ENCODE measurements at regions not wholly inside any gene's neighbourhood (a gene's known extent, or its start where the extent isn't known, plus 50 kb on each side); places are given as distances from the start of the nearest gene placed in this dataset.
A peak's percentile ranks its signal among the peaks of the same experiment; 100 is the strongest.

DNA sequence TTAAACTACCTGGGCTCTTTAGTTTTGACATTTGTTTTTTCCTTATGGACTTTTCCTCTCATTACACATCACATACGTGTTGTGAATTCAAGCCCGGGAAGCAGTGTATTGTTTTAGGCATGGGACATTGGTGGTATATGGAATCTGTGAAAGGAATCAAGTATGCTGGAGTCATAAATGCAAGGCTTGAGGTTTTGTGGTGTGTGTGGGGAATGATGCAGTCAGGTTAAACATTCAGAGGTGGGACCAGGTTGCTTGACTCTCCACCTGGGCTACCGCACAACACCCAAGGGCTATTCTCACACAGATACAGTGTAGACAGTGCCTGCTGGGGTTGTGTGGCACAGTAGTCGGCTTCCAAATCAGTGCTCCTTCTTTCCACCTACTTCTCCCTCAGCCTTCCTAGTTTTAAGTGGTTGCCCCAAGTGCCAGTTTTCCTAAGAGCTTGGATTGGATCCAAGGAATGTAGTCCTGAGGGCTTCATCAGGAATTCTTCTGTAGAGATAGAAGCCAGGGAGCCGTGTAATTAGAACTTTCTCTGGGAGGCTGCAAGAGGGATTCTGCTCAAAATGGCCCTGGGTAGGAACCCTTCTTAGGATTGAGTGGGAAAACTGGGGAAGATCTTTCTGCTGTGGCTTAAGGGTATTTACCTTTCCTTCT, 243.7 kb downstream of the C12orf75 start:
- TF ChIP-seq EP300 (IDR thresholded peaks at IDR 0.05): no peak
- no peak for TF ChIP-seq POLR2AphosphoS5 (IDR thresholded peaks at IDR 0.05)
- TF ChIP-seq, protein P1, sequence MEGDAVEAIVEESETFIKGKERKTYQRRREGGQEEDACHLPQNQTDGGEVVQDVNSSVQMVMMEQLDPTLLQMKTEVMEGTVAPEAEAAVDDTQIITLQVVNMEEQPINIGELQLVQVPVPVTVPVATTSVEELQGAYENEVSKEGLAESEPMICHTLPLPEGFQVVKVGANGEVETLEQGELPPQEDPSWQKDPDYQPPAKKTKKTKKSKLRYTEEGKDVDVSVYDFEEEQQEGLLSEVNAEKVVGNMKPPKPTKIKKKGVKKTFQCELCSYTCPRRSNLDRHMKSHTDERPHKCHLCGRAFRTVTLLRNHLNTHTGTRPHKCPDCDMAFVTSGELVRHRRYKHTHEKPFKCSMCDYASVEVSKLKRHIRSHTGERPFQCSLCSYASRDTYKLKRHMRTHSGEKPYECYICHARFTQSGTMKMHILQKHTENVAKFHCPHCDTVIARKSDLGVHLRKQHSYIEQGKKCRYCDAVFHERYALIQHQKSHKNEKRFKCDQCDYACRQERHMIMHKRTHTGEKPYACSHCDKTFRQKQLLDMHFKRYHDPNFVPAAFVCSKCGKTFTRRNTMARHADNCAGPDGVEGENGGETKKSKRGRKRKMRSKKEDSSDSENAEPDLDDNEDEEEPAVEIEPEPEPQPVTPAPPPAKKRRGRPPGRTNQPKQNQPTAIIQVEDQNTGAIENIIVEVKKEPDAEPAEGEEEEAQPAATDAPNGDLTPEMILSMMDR (IDR thresholded peaks at IDR 0.05): no peak
- no peak for TF ChIP-seq POLR2A (IDR thresholded peaks at IDR 0.05; ENCODE audit: low read depth)
- 87% methylated on average over 5 of the region's 5 CpGs for WGBS
- no peak for DNase-seq (ENCODE audit: extremely low spot score)
- H3K4me1 ChIP-seq: no peaks in the 10 kb centered on the region
- H3K27ac ChIP-seq (replicated peaks in 1 of 4): no peak overlapping the region
- H3K4me3 ChIP-seq: no peak overlapping the region
- no peaks in the 10 kb centered on the region for H3K36me3 ChIP-seq
- intact Hi-C loops (cut with DNase I): no loop called here
- H3K9me3 ChIP-seq: no peaks in the 10 kb centered on the region
- no peaks in the 10 kb centered on the region for H3K27me3 ChIP-seq

DNA sequence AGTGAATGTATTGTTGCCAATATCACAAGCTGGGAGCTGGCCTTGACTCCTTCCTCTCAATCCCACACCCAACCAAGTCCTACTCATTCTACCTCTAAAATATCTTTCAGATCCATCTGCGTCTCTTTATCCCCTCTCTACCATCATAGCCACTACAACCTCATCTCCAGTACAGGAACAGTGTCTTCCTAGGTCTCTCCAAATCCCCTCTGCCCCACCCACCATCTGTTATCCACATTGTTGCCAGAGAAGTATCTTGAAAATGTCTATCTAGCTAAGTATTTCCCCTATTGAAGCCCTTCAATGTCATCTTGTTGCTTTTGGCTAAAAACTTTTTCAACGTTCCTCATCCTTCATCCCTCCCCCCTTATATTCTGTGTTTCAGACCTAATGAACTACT, 244.7 kb downstream of the C12orf75 start:
- no peaks in the 10 kb centered on the region for H3K9me3 ChIP-seq
- H3K4me1 ChIP-seq: no peaks in the 10 kb centered on the region
- TF ChIP-seq POLR2AphosphoS5 (IDR thresholded peaks at IDR 0.05): no peak
- no peak for TF ChIP-seq POLR2A (IDR thresholded peaks at IDR 0.05; ENCODE audit: low read depth)
- TF ChIP-seq, protein P1 (IDR thresholded peaks at IDR 0.05): no peak
- TF ChIP-seq EP300 (IDR thresholded peaks at IDR 0.05): no peak
- WGBS: 88% methylated on average over 2 of the region's 2 CpGs
- H3K4me3 ChIP-seq: no peak overlapping the region
- no peak for DNase-seq (ENCODE audit: extremely low spot score)
- H3K27me3 ChIP-seq: no peaks in the 10 kb centered on the region
- H3K36me3 ChIP-seq: no peaks in the 10 kb centered on the region
- no peak overlapping the region for H3K27ac ChIP-seq (replicated peaks in 1 of 4)
- intact Hi-C loops (cut with DNase I): no loop called here

DNA sequence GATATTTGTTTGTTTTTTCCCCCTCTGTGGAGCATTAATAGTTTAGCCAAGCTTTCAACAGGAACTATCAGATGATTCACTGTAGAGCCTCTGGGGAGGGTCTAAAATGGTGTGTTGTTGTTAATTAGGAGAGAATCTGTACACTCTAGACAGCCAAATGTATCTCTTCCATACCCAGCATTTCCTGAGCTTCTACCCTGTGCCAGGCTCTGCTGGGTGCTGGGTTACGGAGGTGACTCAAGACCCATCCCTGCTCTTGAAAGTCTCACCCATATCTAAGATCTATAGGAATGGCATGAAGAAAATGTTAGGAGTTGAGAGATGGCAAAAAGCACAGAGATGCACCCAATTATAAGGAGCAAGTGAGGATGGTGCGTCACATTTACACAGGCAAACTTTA, 245.8 kb downstream of the C12orf75 start:
- intact Hi-C loops (cut with DNase I): no loop called here
- Histone ChIP-seq H3K27me3 (no peaks in the 10 kb centered on the region), H3K27ac (replicated peaks in 1 of 4) (no peak overlapping the region), H3K4me3 (no peak overlapping the region), H3K4me1 (no peaks in the 10 kb centered on the region), H3K9me3 (no peaks in the 10 kb centered on the region), H3K36me3 (no peaks in the 10 kb centered on the region)
- WGBS: 100% methylated on average over 2 of the region's 2 CpGs
- TF ChIP-seq, protein P1 (IDR thresholded peaks at IDR 0.05): no peak
- TF ChIP-seq POLR2AphosphoS5 (IDR thresholded peaks at IDR 0.05): no peak
- TF ChIP-seq POLR2A (IDR thresholded peaks at IDR 0.05; ENCODE audit: low read depth): no peak
- TF ChIP-seq EP300 (IDR thresholded peaks at IDR 0.05): no peak
- DNase-seq (ENCODE audit: extremely low spot score): no peak

DNA sequence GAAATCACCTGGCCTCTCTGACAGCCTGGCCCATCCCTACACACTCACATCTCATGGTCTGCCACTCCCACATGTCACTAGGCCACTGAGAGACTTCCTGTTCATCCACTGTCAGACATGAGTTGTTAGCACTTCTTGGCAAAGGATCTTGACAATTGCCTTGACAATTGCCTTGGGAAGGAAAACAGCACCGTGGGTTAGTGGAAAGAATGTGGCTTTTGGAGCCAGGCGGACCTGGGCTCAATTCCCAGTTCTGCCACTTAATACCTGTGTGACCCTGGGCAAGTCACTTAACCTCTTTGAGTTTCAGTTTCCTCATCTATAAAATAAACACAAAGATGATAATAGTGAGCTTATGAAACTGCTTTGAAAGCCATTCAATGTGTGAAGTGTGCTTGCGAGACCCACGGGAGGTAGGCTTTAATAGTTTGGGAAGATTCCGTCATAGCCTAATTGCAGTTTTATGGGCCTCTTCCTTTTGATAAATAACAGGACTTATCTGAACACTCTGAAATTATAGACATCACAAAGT, 250.4 kb downstream of the C12orf75 start:
- Histone ChIP-seq H3K27me3 (no peaks in the 10 kb centered on the region), H3K4me3 (no peak overlapping the region), H3K27ac (replicated peaks in 1 of 4) (no peak overlapping the region), H3K4me1 (no peaks in the 10 kb centered on the region), H3K36me3 (no peaks in the 10 kb centered on the region), H3K9me3 (no peaks in the 10 kb centered on the region)
- WGBS: 68% methylated on average over 5 of the region's 5 CpGs
- TF ChIP-seq POLR2AphosphoS5 (IDR thresholded peaks at IDR 0.05): peak; percentile 5 to 9
- TF ChIP-seq EP300 (IDR thresholded peaks at IDR 0.05): no peak
- DNase-seq (ENCODE audit: extremely low spot score): no peak
- intact Hi-C loops (cut with DNase I): no loop called here

DNA sequence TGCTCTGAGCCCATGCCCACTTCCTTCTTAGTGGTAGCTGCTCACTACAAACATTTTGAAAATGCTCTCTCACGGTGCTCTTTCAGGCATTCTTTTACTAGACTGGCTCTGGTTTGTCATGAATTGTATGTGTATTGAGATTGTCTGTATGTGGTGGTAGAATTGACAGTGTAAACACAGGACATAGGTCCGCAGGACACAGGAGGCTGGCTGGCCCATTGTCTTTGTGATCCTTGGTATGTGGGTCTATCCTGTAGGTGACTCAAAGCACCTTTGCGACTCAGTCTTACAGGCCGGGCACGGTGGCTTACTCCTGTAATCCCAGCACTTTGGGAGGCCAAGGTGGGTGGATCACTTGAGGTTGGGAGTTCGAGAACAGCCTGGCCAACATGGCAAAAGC, 250.9 kb downstream of the C12orf75 start:
- H3K4me3 ChIP-seq: no peak overlapping the region
- no peaks in the 10 kb centered on the region for H3K9me3 ChIP-seq
- H3K36me3 ChIP-seq: no peaks in the 10 kb centered on the region
- no peaks in the 10 kb centered on the region for H3K27me3 ChIP-seq
- intact Hi-C loops (cut with DNase I): no loop called here
- TF ChIP-seq, protein P1 (IDR thresholded peaks at IDR 0.05): no peak
- TF ChIP-seq EP300 (IDR thresholded peaks at IDR 0.05) (no peak), POLR2AphosphoS5 (IDR thresholded peaks at IDR 0.05) (no peak), POLR2A (IDR thresholded peaks at IDR 0.05; ENCODE audit: low read depth) (no peak)
- WGBS: 95% methylated on average over 6 of the region's 6 CpGs
- no peak for DNase-seq (ENCODE audit: extremely low spot score)
- H3K4me1 ChIP-seq: no peaks in the 10 kb centered on the region
- peak overlapping the region in 1 of 4 donors; percentile 18 for H3K27ac ChIP-seq (replicated peaks in 1 of 4)

All from esophagus muscularis mucosa (tissue), 4 donors.